ENCODE measurements at regions not wholly inside any gene's neighbourhood (a gene's known extent, or its start where the extent isn't known, plus 50 kb on each side); places are given as distances from the start of the nearest gene placed in this dataset.
A peak's percentile ranks its signal among the peaks of the same experiment; 100 is the strongest.
"Not testable (repeated sequence)": the region's sequence is repeated elsewhere in the genome, so short reads cannot be mapped to it uniquely, and the experiment has no call there.

DNA sequence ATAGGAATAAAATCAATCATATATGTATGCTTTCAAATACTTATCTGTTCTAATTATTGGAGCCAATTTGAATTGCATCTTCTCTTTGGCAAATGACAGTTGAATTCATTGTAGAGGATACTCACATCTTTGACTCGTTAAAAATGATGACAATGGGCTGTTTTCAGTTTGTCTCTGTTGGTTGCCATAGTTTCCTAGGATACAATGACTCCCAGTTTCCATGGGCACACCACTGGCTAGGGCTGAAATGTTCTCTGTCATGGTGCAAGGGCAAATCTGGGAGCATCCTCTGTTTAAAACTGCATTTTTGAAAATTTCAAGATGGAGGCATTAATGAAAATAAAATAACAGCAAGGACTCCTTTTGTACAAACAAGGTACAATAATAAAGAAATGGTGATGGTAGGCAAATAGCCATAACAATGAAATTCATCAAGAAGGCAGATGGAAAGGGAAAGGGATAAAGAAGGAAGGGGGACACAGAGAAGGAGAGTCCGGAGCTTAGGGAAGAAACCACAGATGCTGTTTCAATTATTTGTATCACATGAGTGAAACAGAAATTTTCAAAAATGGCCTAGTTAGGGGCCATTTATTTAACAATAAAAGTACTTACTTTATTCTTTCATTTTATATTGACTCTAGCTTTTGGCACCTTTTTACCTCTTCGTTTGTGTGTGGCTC lies 378.8 kb upstream of the SEMA6A start:
- no peak overlapping the region for H3K4me3 ChIP-seq
- no peaks in the 10 kb centered on the region for H3K9me3 ChIP-seq (replicated peaks)
- no peak for TF ChIP-seq CTCF (IDR thresholded peaks at IDR 0.05; ENCODE audit: borderline replicate concordance)
- H3K4me1 ChIP-seq = no peaks in the 10 kb centered on the region
- no peak for DNase-seq
- no peaks in the 10 kb centered on the region for H3K27me3 ChIP-seq (ENCODE audit: low read depth)
- H3K36me3 ChIP-seq = no peaks in the 10 kb centered on the region
- intact Hi-C loops (cut with micrococcal nuclease) = no loop called here
- no peak overlapping the region for H3K27ac ChIP-seq (replicated peaks)

DNA sequence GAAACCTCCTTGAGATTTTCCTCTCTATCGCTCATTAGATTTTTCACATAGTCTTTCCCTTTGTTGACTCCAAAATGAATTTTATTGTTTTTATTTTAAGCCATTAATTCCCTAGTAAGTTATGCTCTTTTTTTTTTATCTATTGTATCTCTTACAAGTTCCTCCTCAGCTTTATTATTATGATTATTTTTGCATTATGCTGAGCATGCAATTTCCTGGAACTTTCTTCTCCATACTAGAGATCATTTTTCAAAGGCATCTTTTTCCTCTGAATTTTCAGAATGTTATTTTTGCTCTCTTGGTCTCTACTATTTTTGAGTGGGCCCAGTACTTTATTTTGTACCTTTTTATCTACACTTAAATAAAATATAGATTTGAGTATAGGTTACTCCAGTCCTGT lies 376.6 kb upstream of the SEMA6A start:
- intact Hi-C loops (cut with micrococcal nuclease) = no loop called here
- H3K9me3 ChIP-seq (replicated peaks) = no peaks in the 10 kb centered on the region
- no peaks in the 10 kb centered on the region for H3K4me1 ChIP-seq
- H3K4me3 ChIP-seq = no peak overlapping the region
- no peak for TF ChIP-seq CTCF (IDR thresholded peaks at IDR 0.05; ENCODE audit: borderline replicate concordance)
- H3K36me3 ChIP-seq = no peaks in the 10 kb centered on the region
- no peak for DNase-seq
- H3K27me3 ChIP-seq (ENCODE audit: low read depth) = no peaks in the 10 kb centered on the region
- no peak overlapping the region for H3K27ac ChIP-seq (replicated peaks)

DNA sequence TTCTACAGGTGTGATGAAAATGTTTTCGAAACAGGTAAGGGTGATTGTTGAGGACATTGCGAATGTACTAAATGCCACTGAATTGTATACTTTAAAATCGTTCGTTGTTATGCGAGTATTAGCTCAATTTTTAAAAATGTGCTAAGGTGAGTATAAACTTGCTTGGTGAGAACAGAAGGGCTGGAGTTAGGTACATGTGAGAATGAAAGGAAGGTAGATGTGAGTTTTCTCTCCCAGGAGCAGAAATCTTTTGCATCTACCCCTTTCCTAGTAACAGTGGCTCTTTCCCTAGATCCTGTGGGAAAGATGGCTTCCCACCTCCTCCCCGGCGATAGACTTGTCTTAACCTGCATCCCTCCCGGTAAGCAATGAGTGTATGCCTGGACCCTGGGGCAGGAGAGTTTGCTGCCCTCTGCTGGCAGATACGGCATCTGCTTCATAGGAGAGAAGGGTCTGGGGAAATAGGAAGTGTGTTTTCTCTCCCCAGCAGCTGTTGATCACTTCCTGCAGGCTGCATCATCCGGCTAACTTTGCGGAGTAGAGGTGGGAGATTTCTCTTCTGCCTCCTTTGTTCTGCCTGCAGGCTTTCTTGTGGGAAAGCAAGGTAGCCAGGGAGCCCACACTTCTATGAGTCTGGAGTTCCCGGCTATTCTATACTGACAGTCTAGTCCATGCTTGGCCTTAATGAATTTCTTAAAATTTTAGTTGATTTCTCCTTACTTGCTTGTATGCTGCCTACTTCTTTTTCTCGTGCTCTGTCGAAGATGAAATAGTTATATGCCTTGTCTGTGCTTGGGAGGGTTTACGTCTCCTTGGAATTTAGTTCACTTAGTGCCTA lies 373.3 kb upstream of the SEMA6A start:
- peak; percentile 45 for DNase-seq

GRCh38 chr5:116945613-116946382 lies 371.2 kb upstream of the SEMA6A start:
- DNase-seq; H3K36me3 ChIP-seq; H3K4me3 ChIP-seq; H3K27ac ChIP-seq (replicated peaks); H3K9me3 ChIP-seq (replicated peaks); H3K27me3 ChIP-seq (ENCODE audit: low read depth); H3K4me1 ChIP-seq: not testable (repeated sequence)
- intact Hi-C loops (cut with micrococcal nuclease) = loop anchor here (5.0 kb wide), 1 partner anchor 368 kb away; no protein-coding TSS in a partner anchor

More for the DNA sequence above, 373.3 kb upstream of the SEMA6A start:
- peak; percentile 83 for TF ChIP-seq CTCF (IDR thresholded peaks at IDR 0.05; ENCODE audit: borderline replicate concordance)
- Histone ChIP-seq H3K9me3 (replicated peaks) (no peaks in the 10 kb centered on the region), H3K4me1 (no peaks in the 10 kb centered on the region), H3K27ac (replicated peaks) (no peak overlapping the region), H3K4me3 (no peak overlapping the region), H3K27me3 (ENCODE audit: low read depth) (no peaks in the 10 kb centered on the region), H3K36me3 (no peaks in the 10 kb centered on the region)
- intact Hi-C loops (cut with micrococcal nuclease) = loop anchor here (5.0 kb wide), 1 partner anchor 371 kb away; no protein-coding TSS in a partner anchor

- TF ChIP-seq CTCF (IDR thresholded peaks at IDR 0.05; ENCODE audit: borderline replicate concordance) = no peak
- Histone ChIP-seq H3K4me3 (no peak overlapping the region), H3K4me1 (peaks cover 2% of the 10 kb centered on the region), H3K27ac (replicated peaks) (no peak overlapping the region), H3K9me3 (replicated peaks) (no peaks in the 10 kb centered on the region), H3K27me3 (ENCODE audit: low read depth) (no peaks in the 10 kb centered on the region), H3K36me3 (no peaks in the 10 kb centered on the region)
- intact Hi-C loops (cut with micrococcal nuclease) = no loop called here
- DNase-seq = no peak
These were observed 369.6 kb upstream of the SEMA6A start for GRCh38 chr5:116944183-116944582.

All from left ventricle myocardium inferior (tissue), 1 donor.